TTC549 (cell line): ENCODE measurements at regions not wholly inside any gene's neighbourhood (a gene's known extent, or its start where the extent isn't known, plus 50 kb on each side); places are given as distances from the start of the nearest gene placed in this dataset.

ENCODE experiments used
- FAIRE-seq: peaks from 2 replicates; lab custom pipeline; 2012; peaks lifted over from hg19 to GRCh38; lab: Jason Lieb, UNC

DNA sequence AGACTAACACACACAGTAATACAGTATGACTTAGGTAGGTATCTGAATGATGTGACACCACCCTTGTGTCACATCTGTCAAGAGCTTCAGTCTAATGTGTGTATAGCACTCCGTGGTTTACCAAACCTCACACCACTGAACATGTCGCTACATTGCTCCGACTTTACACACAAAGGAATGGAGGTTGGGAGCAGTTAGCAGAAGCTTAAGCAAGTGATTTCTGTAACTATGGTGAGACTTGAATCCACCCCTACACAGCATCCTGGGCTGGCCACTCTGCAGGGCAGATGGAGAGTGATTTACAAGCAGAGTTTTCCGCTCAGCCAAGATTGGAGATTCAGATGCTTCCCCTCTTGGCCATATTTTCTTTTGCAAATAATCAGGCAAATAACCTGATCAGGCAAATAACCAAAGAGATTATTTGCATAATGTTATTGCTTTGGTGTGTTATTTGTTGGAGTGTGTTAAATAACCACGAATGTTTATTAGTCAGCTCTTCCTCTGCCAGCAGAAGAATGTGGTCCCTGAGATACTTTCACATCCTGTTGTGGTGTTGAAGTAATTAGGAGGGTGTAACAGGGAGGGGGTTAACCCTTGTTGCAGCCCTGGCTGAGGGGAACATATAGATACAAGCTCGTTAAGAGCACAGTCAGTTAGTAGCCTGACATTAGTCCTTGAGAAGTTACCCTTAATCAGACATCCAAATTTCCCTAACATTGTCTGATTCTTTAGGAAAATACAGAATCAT lies 92.8 kb downstream of the SNX18 start:
- FAIRE-seq = no peak

DNA sequence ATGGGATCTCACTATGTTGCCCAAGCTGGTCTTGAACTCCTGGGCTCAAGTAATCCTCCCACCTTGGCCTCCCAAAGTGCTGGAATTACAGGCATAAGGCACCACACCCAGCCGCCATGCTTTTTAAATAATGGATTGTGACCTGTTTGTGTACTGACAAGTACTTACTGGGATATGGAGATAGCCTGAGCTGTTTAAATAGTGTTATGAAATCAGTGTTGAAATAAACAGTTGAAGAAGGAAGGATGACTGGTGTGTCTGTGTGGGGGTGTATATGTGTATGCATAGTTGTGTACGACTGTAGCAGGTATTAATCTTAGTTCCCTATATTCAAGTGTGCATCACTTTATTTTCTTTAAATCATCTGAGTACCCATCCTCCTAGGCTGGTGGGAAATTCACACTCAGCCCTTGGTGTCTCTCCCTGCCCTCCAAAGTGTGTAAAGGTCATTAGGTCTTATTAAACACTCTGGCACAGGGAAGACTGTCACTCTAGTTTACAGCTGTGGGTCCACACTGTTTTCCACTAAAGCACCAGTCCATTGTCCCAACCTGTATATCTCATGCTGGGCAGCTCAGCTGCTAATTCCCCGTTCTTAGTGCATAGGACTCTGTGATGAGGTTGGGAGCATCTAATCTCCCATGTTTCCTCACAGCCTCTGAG lies 91.0 kb downstream of the SNX18 start:
- FAIRE-seq = no peak

DNA sequence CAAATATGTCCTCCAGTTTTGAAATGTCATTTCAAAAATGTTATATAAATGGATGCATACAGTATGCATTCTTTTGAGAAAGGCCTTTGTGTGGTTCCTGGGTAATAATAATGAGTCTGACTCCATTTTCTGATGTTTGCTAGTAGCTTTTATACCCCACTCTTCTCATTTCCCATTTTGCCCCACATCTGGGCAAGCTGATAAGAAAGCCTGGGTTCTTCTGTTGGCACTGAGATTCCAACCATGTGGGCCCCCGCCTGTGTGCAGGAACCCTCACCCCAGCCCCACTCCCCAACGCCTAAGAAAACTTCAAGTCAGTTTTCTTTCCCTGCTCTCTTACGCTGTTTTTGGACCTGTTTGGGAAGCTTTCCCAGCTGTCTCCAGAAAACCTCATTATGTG lies 89.4 kb downstream of the SNX18 start:
- FAIRE-seq = no peak

DNA sequence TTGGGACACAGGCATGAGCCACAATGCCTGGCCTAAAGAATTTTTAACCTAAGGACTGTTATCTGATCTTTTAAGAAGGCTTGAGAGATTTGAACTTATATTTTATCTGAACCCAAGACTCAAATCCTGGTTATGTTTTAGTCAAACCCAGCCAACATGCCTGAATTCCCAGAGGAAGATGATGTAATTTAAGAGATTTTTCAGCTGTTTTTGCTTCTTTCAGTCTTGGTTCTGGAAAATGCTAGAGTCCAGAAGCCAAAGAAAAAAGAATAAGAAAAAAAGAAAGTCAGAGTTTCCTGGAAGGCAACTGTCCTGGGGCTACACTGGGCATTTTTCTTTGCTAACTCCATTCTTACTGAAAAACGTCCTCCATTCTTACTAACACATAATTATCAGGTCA lies 85.8 kb downstream of the SNX18 start:
- FAIRE-seq = no peak

DNA sequence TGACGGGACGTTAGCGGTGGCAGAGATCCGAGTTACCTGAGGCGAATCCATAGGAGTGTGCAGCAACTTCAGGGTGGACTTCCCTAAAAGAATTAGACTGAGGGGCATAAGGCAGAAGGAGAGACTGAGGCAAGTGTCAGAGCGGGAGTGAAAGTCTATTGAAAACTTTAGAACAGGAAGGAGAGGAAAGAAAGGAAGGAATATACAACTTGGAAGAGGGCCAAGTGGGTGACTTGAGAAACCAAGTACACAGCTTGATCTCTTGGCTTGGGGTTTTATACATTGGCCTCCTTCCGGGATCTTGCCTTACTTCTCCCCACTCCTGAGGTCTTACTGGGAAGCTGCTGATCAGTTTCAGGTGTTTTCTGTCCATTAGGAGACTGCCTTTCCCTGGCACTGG lies 84.9 kb downstream of the SNX18 start:
- no peak for FAIRE-seq

DNA sequence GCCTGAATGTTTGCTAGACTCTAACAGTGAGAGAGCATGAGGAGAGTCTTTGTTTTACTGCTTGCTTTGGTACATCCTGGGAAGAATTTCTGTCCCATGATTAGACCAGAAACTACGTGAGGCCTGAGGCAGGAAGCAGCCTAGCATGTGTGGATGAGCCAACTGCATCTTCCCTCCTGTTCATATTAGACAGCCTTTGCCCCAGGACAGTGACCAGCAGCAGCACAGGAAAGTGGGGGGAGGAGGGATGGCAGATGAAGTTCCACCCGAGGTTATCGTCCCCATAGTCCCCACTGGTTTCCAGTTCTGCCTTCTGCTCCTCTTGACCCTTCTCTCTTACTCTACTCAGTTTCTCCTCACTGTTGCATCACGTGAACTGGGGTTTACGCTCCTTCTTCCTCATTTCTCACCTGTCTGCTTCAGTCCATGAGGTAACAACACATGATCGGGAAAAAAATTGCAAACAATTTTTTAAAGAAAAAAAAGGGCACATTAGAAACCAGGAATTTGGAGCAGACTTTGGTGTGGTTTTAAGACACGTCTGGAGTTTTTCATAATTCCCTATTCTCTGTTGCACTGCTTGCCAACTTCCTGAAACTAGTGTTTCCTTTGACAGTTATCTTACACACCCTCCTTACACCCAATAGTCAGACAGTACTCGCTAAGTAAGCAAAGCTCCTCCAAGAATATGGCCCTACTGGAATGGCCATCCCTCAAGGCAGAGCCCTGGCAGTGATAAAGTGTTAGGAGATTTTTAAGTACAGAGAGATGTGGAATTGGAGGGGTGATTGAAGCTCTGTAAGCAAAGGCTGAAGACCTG lies 84.1 kb downstream of the SNX18 start:
- FAIRE-seq = no peak
